Heart left ventricle (tissue), 13 donors: ENCODE measurements at regions not wholly inside any gene's neighbourhood (a gene's known extent, or its start where the extent isn't known, plus 50 kb on each side); places are given as distances from the start of the nearest gene placed in this dataset.

Source experiments
- CTCF ChIP-seq, 12 donors: fragments of 200-600 bp; sonication (generic) in 4 of 12; IDR thresholded peaks; one replicate each; pipeline versions ENCODE4 v1.5.0 to v1.8.0; 2018 to 2022; ENCODE audit warnings: antibody characterized with exemption in 12 of 12, mild to moderate bottlenecking in 5 of 12
- POLR2A ChIP-seq, 2 donors: fragments of 450-650 bp; IDR thresholded peaks; one replicate each; pipeline ENCODE4 v1.6.1; 2017; ENCODE audit warnings: antibody characterized with exemption in 2 of 2, mild to moderate bottlenecking in 2 of 2, moderate library complexity in 2 of 2
- donor health status: ischemic (EF 13 %, LVEDD 7.1; RV severe dilation, severe dysfunction).
- donor health status: DM: no; HTN: yes; CAD: no.
- donor health status: DM: no; HTN: no; CAD: no.
- donor health status: ischemic (EF 25% LVEDD 6.9; RV normal size, moderate dysfunction).
- donor health status: ischemic (EF 25% LVEDD 5.7; RV mildly dilated, moderate dysfunction).
- donor health status: ischemic (EF 35%, LVEDD 5.7; RV mildly dilated, moderate dysfunction).
- donor health status: nonischemic (EF 11% LVEDD 7.7; RV severe dilation, severe dysfunction).
- donor health status: DM: yes; HTN: yes; CAD: no.
- donor health status: PGD.
- donor health status: ischemic (EF 29% LVEDD 5.4; RV normal size, mild dysfunction).
- donor health status: nonischemic (EF 23%, LVEDD 6.1; RV moderate dilation, normal function).

- TF ChIP-seq CTCF (IDR thresholded peaks at IDR 0.05): no peak
- no peak for TF ChIP-seq POLR2A (IDR thresholded peaks at IDR 0.05)
Measured at GRCh38 chr2:129775952-129776653, 203.4 kb upstream of the RAB6C start.
